NCI-H524 treated with DMSO at 0.1 percent for 48 hours (cell line): ENCODE measurements at regions not wholly inside any gene's neighbourhood (a gene's known extent, or its start where the extent isn't known, plus 50 kb on each side); places are given as distances from the start of the nearest gene placed in this dataset.
"Not testable (repeated sequence)": the region's sequence is repeated elsewhere in the genome, so short reads cannot be mapped to it uniquely, and the experiment has no call there.

Source experiments
- DNase-seq: peaks from one replicate; lab custom pipeline; 2025; lab: John Stamatoyannopoulos, UW

DNA sequence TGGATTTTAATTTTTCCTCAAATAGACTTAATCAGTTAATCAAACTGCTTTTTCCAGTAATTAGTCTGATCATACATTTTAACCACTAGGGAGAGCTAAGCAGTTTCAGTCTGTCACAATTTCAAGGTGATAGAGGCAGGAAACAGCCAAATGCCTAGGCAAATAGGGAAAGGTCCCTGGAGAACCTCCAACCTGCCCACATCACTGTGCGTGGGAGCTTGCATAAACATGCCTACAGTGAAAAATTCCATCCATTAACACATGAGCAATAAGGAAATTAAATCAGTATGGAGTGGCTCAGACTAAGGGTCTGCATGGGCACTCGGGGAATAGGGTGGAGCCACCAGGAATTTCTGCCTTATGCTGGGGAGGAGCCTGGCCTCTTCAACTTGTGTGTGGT is 74.6 kb downstream of the AASDHPPT start:
- DNase-seq, result no peak

DNA sequence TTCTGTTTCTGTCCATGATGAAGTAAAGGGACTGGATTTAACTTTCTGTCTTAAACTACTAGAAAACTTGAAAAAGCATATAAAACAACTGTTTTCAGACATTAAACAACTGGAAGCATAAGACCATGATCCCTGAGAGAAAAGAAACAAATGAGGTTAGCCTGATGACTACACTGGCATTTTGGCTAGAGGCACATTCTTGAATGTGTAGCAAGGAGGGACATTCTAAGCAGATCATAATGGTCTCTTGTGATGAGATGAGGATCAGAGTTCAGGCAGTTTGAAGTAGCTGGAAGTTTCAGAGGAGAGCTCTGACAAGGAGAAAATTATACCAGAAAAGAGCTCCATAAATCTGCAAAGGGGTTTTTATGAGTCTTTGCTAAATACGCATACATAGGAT is 75.4 kb downstream of the AASDHPPT start:
- no peak for DNase-seq

GRCh38 chr11:106156290-106156937 is 79.0 kb downstream of the AASDHPPT start:
- no peak for DNase-seq

DNA sequence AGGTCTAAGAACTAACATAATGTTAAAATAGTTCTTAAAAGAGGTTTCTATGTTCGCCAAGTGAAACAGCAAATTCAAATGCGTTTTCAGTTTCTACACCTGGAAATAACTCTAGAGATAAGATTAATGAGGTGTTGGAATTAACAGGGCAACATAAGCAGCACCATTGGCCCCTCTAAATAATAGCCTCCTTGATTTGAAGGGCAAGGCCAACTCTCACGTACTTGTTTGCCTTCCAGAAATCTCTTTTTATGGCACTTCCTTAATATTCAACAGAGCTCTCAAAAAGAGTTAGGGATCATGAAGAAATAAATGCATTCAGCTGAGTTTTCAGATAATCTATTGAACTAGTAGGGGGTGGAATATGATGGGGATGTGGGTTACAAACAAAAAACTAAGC is 80.9 kb downstream of the AASDHPPT start:
- DNase-seq, result no peak

DNA sequence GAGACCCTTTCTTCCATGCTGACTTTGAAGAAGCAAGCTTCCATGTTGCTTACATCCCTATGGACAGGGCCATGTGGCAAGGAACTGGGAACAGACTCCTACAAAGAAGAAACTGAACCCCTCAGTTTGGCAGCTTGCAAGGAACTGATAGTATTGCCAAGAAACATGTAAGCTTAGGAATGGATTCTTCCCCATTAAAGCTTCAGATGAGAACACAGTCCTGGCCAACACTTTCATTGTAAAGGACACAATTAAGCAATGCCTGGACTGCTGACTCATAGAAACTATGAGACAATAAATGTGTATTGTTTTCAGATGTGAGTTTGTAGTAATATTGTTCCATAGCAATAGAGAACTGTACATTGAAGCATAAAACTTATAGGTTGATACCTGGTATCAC is 82.4 kb downstream of the AASDHPPT start:
- DNase-seq, result no peak

DNA sequence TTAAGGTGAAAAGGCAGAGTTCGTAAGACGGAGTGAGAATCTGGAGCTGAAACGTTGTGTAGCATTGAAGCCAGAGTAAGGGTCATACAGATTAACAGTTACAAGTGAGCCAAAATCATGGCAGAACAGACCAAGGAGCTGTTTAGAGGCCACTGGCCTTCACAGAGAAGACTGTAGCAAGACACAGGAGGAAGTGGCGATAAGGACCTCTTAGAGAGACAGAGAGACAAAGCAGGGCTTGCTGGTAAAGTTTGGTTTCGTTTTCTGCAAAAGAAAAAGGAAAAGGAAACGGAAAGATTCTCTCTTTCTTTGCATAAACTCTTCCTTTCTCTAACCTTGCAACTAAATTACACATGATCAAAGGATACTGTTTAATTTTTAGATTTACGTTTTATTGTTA is 83.0 kb downstream of the AASDHPPT start:
- no peak for DNase-seq

GRCh38 chr11:106161775-106162634 is 84.5 kb downstream of the AASDHPPT start:
- no peak for DNase-seq

DNA sequence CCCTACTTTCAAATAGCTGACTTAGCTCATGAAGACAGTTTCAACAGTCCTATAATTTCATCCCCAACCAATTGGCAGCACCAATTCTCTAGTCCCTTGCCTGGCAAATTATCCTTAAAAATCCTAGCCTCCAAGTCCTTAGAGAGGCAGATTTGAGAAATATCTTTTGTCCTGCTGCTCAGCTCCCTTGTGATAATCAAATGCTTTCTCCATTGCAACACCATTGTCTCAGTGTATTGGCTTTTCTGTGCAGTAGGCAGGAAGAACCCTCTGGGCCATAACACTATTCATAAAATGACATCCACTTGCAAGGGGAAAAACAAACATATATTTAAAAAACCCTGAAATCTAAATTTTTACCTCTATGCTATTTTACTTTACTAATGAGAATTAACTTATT is 89.6 kb downstream of the AASDHPPT start:
- no peak for DNase-seq

- no peak for DNase-seq
Observed at GRCh38 chr11:106172386-106172991, 95.0 kb downstream of the AASDHPPT start.

DNA sequence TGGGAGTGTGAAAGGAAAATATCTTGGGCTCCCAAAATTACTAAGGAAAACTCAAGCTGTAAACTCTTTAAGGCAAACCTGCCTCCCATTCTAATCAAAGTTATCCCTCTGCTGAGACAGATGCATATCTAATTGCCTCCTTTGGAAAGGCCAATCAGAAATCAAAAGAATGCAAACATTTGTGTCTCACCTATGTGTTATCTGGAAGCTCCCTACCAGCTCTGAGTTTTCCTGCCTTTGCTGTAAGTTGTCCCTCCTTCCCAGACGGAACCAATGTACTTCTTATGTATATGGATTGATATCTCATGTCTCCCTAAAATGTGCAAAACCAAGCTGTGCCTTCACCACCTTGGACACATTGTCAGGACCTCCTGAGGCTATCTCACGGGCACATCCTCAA is 95.8 kb downstream of the AASDHPPT start:
- DNase-seq, result no peak

DNA sequence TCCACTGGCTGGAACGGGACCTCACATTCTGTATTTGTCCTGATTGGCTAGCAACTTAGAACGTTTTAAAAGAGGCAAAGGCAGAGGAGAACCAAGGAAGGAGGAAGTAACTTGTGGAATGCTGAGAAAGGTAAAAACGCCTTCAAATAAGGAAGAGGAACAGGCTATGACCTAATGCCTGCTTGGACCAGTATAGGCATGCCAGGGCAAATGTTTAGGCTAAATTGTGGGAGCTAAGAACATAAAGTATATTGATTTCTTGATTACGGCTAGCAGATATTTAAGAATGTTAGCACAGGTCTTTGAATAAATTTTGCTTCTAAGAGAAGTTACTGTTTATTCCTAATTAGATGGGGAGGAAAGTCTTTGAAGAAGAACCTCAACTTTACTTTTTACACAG is 96.5 kb downstream of the AASDHPPT start:
- not testable (repeated sequence) for DNase-seq

GRCh38 chr11:106176817-106177216 is 99.4 kb downstream of the AASDHPPT start:
- DNase-seq, result no peak

- no peak for DNase-seq
Observed at GRCh38 chr11:106177311-106177710, 99.8 kb downstream of the AASDHPPT start.

GRCh38 chr11:106178361-106178760 is 100.9 kb downstream of the AASDHPPT start:
- DNase-seq, result no peak

- DNase-seq, result no peak
Observed at GRCh38 chr11:106179048-106179447, 101.6 kb downstream of the AASDHPPT start.

GRCh38 chr11:106186630-106187029 is 109.2 kb downstream of the AASDHPPT start:
- no peak for DNase-seq

GRCh38 chr11:106187860-106188456 is 110.5 kb downstream of the AASDHPPT start:
- DNase-seq, result no peak

DNA sequence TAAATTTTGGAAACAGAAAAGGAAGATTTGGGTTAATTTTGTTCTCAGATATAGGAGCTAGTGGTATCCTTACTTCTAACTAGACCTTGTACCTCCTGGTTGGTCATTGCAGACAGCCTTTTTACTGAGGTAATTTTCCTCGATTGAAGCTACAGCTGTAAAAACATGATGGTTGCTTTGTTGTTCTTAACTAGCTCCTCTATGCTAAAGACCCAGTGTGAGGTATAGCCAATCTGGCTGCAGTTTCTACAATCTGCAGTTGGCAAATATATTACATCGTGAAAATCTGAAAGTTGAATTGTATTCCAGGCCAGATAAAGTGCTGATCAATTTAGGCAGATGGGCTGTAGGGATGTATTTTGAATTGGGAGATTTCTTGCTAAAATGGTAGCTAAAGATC is 116.5 kb downstream of the AASDHPPT start:
- DNase-seq, result no peak

DNA sequence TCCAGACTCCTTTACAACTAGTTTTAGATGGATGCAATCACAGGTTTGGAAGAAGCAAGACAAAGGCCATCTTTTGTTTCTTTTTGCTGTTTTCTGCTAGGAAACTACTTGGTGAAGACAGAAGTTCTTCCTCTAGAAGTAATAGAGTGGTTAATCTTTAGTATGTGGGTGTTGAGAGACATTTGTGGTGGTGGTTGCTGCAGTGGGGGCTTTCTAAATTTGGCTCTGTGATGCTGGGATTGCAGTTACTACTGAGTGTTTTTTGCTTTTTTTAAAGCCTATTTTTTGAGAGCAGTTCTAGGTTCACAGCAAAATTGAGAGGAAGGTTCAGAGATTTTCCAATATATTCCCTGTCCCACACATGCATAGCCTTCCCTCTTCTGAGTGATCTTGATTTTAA is 120.0 kb downstream of the AASDHPPT start:
- DNase-seq, result no peak

- DNase-seq, result no peak
Observed at GRCh38 chr11:106202935-106203620, 125.6 kb downstream of the AASDHPPT start.

DNA sequence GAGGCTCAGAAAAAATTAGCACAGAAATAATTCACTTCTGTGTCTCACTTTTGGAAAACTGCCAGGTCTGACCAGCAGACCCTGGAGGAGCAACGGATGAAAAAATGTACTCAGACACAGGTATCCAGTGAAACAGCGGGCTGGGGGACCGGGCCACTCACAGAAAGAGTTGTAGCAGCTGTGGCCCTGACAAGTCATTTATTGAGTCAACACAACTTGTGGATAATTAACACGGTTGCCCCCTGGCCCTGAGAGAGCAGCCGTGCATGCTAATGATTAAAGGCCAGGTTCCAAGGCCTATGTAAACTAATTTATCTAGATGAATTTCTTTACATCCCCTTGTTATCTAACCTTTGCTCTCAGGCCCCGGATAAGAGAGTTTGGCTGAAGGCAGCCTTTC is 131.3 kb downstream of the AASDHPPT start:
- no peak for DNase-seq

- no peak for DNase-seq
Observed at GRCh38 chr11:106212081-106212480, 134.6 kb downstream of the AASDHPPT start.
